Keratinocyte (primary cell): ENCODE measurements at regions not wholly inside any gene's neighbourhood (a gene's known extent, or its start where the extent isn't known, plus 50 kb on each side); places are given as distances from the start of the nearest gene placed in this dataset.

Experiments used
- CTCF ChIP-seq, 3 experiments: IDR thresholded peaks in 1 of 3; conservative IDR thresholded peaks in 1 of 3; optimal IDR thresholded peaks in 1 of 3; 2 replicates in 2 of 3; 3 replicates in 1 of 3; pipeline versions ENCODE3 to v1.5.1; 2011; ENCODE audit warnings: low read length in 3 of 3, mild to moderate bottlenecking in 3 of 3, moderate library complexity in 2 of 3, control low read depth in 1 of 3, inconsistent platforms in 1 of 3; ENCODE audit not compliant: insufficient read depth in 2 of 3; ENCODE audit errors: extremely low read depth in 1 of 3
- EZH2 ChIP-seq: IDR thresholded peaks from one replicate; pipeline ENCODE4 v1.6.1; 2012; ENCODE audit warnings: inconsistent platforms, mild to moderate bottlenecking, low read length, moderate library complexity

GRCh38 chr3:69647511-69648110, 91.7 kb upstream of the MITF start:
- TF ChIP-seq EZH2: no peak
- no peak for TF ChIP-seq CTCF (optimal IDR thresholded peaks at IDR 0.05 in 1 of 3, IDR thresholded peaks at IDR 0.05 in 1 of 3, conservative IDR thresholded peaks at IDR 0.05 in 1 of 3; ENCODE audit: extremely low read depth in 1 of 3, insufficient read depth in 2 of 3, low read length in 3 of 3)
